GM12878 (cell line): ENCODE measurements at regions not wholly inside any gene's neighbourhood (a gene's known extent, or its start where the extent isn't known, plus 50 kb on each side); places are given as distances from the start of the nearest gene placed in this dataset.

Experiments
- MYC ChIP-seq: IDR thresholded peaks from 2 replicates; pipeline ENCODE4 v1.6.1; 2011; ENCODE audit warnings: mild to moderate bottlenecking, low read length, moderate library complexity, inconsistent platforms; ENCODE audit not compliant: insufficient read depth, insufficient replicate concordance, insufficient read length, severe bottlenecking
- POLR2A ChIP-seq: IDR thresholded peaks from 2 replicates; pipeline ENCODE4 v1.6.1; 2011; ENCODE audit warnings: low read depth, mild to moderate bottlenecking, low read length
- POLR2AphosphoS5 ChIP-seq: IDR thresholded peaks from 2 replicates; pipeline ENCODE4 v1.6.1; 2011; ENCODE audit warnings: mild to moderate bottlenecking, low read length, inconsistent platforms
- SPI1 ChIP-seq: IDR thresholded peaks from 2 replicates; pipeline ENCODE4 v1.6.1; 2011; ENCODE audit warnings: low read depth, mild to moderate bottlenecking, low read length, moderate library complexity, borderline replicate concordance; ENCODE audit not compliant: insufficient read depth
- TAF1 ChIP-seq: IDR thresholded peaks from 2 replicates; pipeline ENCODE4 v1.6.1; 2011; ENCODE audit warnings: mild to moderate bottlenecking, low read depth, low read length, borderline replicate concordance
- TCF12 ChIP-seq: IDR thresholded peaks from 2 replicates; pipeline ENCODE4 v1.6.1; 2011; ENCODE audit warnings: low read depth, mild to moderate bottlenecking, low read length
- ZNF274 ChIP-seq: IDR thresholded peaks from one replicate; pipeline ENCODE4 v1.8.0; 2011; ENCODE audit not compliant: insufficient read length, insufficient read depth
- TF ChIP-seq, protein P1 (sequence below): fragments of 450-650 bp; IDR thresholded peaks from 2 replicates; pipeline ENCODE4 v1.6.1; 2017; ENCODE audit warnings: mild to moderate bottlenecking
- TF ChIP-seq, protein P2 (sequence below), 3 experiments: IDR thresholded peaks in 2 of 3; conservative IDR thresholded peaks in 1 of 3; 2 replicates each; pipeline ENCODE4 v1.5.1; 2011; ENCODE audit warnings: low read depth in 3 of 3, low read length in 3 of 3, mild to moderate bottlenecking in 3 of 3, control low read depth in 2 of 3, moderate library complexity in 2 of 3, inconsistent platforms in 1 of 3, mixed read lengths in 1 of 3; ENCODE audit not compliant: control insufficient read depth in 2 of 3, insufficient read depth in 1 of 3; ENCODE audit errors: extremely low read depth in 1 of 3

DNA sequence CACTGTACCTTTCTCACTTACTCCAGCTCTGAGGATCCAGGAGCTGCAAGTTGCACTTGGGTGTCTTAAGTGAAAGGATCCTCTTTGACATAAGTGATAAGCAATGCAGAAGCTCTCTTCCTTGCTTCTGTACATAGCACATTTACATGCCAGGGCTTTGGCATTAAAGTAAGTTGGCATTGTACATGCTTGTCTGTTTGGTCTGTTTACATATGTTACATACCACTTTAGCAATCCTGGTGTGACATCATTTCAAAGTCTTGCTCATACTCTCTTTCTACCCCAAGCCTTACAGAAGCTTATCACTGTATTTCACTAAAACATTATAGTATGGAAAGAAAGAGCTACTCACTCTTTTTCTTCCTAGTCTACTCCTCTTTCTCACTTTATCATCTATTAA, 2548.3 kb downstream of the ARAP2 start:
- TF ChIP-seq POLR2AphosphoS5 (no peak), SPI1 (no peak), TAF1 (no peak), MYC (no peak), ZNF274 (no peak), TCF12 (no peak), POLR2A (no peak)
- TF ChIP-seq, protein P1, sequence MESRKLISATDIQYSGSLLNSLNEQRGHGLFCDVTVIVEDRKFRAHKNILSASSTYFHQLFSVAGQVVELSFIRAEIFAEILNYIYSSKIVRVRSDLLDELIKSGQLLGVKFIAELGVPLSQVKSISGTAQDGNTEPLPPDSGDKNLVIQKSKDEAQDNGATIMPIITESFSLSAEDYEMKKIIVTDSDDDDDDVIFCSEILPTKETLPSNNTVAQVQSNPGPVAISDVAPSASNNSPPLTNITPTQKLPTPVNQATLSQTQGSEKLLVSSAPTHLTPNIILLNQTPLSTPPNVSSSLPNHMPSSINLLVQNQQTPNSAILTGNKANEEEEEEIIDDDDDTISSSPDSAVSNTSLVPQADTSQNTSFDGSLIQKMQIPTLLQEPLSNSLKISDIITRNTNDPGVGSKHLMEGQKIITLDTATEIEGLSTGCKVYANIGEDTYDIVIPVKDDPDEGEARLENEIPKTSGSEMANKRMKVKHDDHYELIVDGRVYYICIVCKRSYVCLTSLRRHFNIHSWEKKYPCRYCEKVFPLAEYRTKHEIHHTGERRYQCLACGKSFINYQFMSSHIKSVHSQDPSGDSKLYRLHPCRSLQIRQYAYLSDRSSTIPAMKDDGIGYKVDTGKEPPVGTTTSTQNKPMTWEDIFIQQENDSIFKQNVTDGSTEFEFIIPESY: no peak
- TF ChIP-seq, protein P2, sequence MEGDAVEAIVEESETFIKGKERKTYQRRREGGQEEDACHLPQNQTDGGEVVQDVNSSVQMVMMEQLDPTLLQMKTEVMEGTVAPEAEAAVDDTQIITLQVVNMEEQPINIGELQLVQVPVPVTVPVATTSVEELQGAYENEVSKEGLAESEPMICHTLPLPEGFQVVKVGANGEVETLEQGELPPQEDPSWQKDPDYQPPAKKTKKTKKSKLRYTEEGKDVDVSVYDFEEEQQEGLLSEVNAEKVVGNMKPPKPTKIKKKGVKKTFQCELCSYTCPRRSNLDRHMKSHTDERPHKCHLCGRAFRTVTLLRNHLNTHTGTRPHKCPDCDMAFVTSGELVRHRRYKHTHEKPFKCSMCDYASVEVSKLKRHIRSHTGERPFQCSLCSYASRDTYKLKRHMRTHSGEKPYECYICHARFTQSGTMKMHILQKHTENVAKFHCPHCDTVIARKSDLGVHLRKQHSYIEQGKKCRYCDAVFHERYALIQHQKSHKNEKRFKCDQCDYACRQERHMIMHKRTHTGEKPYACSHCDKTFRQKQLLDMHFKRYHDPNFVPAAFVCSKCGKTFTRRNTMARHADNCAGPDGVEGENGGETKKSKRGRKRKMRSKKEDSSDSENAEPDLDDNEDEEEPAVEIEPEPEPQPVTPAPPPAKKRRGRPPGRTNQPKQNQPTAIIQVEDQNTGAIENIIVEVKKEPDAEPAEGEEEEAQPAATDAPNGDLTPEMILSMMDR (IDR thresholded peaks at IDR 0.05 in 2 of 3, conservative IDR thresholded peaks at IDR 0.05 in 1 of 3; ENCODE audit: control insufficient read depth in 2 of 3, extremely low read depth in 1 of 3, insufficient read depth in 1 of 3, low read depth in 3 of 3, low read length in 3 of 3): no peak
